Neural progenitor cell (in vitro differentiated cells): ENCODE measurements at regions not wholly inside any gene's neighbourhood (a gene's known extent, or its start where the extent isn't known, plus 50 kb on each side); places are given as distances from the start of the nearest gene placed in this dataset.
A peak's percentile ranks its signal among the peaks of the same experiment; 100 is the strongest.

Experiments
- DNase-seq: peaks from one replicate; pipeline ENCODE4 v3.0.0-alpha.2; 2016; ENCODE audit warnings: low spot score
- H2AFZ ChIP-seq: fragments of 200-600 bp; sonication (generic); replicated peaks from 2 replicates; pipeline ENCODE4 v1.6.1; 2016; ENCODE audit warnings: antibody characterized with exemption
- H3F3A ChIP-seq: fragments of 200-600 bp; sonication (generic); 2 replicates; pipeline ENCODE4 v1.6.1; 2016; ENCODE audit warnings: antibody characterized with exemption, low read depth
- H3K27ac ChIP-seq: fragments of 200-600 bp; sonication (generic); 2 replicates; pipeline ENCODE4 v1.5.1; 2016; ENCODE audit warnings: mild to moderate bottlenecking
- H3K27me3 ChIP-seq: fragments of 200-600 bp; sonication (generic); 2 replicates; pipeline ENCODE4 v1.6.1; 2016; ENCODE audit warnings: mild to moderate bottlenecking, moderate library complexity
- H3K36me3 ChIP-seq: fragments of 200-600 bp; sonication (generic); 2 replicates; pipeline ENCODE4 v1.5.1; 2016
- H3K4me1 ChIP-seq: fragments of 200-600 bp; sonication (generic); 2 replicates; pipeline ENCODE4 v1.6.1; 2016; ENCODE audit warnings: mixed run types
- H3K4me2 ChIP-seq: fragments of 200-600 bp; sonication (generic); 2 replicates; pipeline ENCODE4 v1.6.1; 2016
- H3K4me3 ChIP-seq: fragments of 200-600 bp; sonication (generic); 2 replicates; pipeline ENCODE4 v1.5.1; 2016
- H3K79me2 ChIP-seq: fragments of 200-600 bp; sonication (generic); 2 replicates; pipeline ENCODE4 v1.6.1; 2016; ENCODE audit warnings: low read depth
- H3K9ac ChIP-seq: fragments of 200-600 bp; sonication (generic); 2 replicates; pipeline ENCODE4 v1.6.1; 2016
- H3K9me3 ChIP-seq: fragments of 200-600 bp; sonication (generic); 2 replicates; pipeline ENCODE4 v1.5.1; 2016; ENCODE audit warnings: low read depth
- H4K20me1 ChIP-seq: fragments of 200-600 bp; sonication (generic); 2 replicates; pipeline ENCODE4 v1.6.1; 2016; ENCODE audit warnings: low read depth
- H3K27ac Mint-ChIP-seq: 3 replicates; pipeline ENCODE4 v1.8.0; 2021; ENCODE audit warnings: mixed read lengths
- H3K27me3 Mint-ChIP-seq: 2 replicates; pipeline ENCODE4 v1.8.0; 2022; ENCODE audit warnings: low read depth, mild to moderate bottlenecking, inconsistent platforms, moderate library complexity, mixed read lengths; ENCODE audit not compliant: insufficient read depth
- H3K36me3 Mint-ChIP-seq: 3 replicates; pipeline ENCODE4 v1.8.0; 2021; ENCODE audit warnings: mixed read lengths
- H3K4me1 Mint-ChIP-seq: 3 replicates; pipeline ENCODE4 v1.8.0; 2021; ENCODE audit warnings: mixed read lengths
- H3K4me3 Mint-ChIP-seq: 3 replicates; pipeline ENCODE4 v1.8.0; 2021; ENCODE audit warnings: mild to moderate bottlenecking, moderate library complexity, mixed read lengths
- H3K9me3 Mint-ChIP-seq: 3 replicates; pipeline ENCODE4 v1.8.0; 2020; ENCODE audit warnings: mixed read lengths
- EZH2 ChIP-seq: fragments of 200-600 bp; sonication (generic); IDR thresholded peaks from 2 replicates; pipeline ENCODE4 v1.6.1; 2017; ENCODE audit warnings: antibody characterized with exemption, mild to moderate bottlenecking, moderate library complexity
- EZH2phosphoT487 ChIP-seq: fragments of 200-600 bp; sonication (generic); IDR thresholded peaks from 2 replicates; pipeline ENCODE4 v1.6.1; 2017; ENCODE audit warnings: antibody characterized with exemption
- TF ChIP-seq, protein P1 (sequence below): fragments of 200-600 bp; sonication (generic); IDR thresholded peaks from 2 replicates; pipeline ENCODE4 v1.5.1; 2017; ENCODE audit warnings: antibody characterized with exemption, mild to moderate bottlenecking

DNA sequence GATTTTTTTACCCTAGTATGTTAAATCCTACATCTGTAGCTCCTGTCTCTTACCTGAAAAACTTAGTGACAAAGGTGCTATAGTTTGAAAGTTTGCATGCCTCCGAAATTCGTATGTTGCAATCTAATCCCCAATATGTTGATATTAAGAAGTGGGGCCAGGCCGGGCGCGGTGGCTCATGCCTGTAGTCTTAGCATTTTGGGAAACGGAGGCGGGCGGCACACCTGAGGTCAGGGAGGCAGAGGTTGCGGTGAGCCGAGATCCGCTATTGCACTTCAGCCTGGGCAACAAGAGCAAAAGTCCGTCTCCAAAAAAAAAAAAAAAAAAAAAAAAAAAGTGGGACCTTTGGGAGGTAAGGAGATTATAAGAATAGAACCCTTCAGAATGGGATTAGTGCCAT, 471.3 kb upstream of the TECRL start:
- H3K4me1 Mint-ChIP-seq = peaks cover 8% of the 10 kb centered on the region
- H3K9me3 Mint-ChIP-seq = no peaks in the 10 kb centered on the region
- no peak overlapping the region for H3K4me3 Mint-ChIP-seq
- H3F3A ChIP-seq = no peaks in the 10 kb centered on the region
- no peak overlapping the region for H3K27ac ChIP-seq
- H2AFZ ChIP-seq = no peak overlapping the region
- no peaks in the 10 kb centered on the region for H3K79me2 ChIP-seq
- H3K9me3 ChIP-seq = no peaks in the 10 kb centered on the region
- H3K36me3 ChIP-seq = no peaks in the 10 kb centered on the region
- TF ChIP-seq EZH2phosphoT487 (no peak), EZH2 (no peak)
- TF ChIP-seq, protein P1, sequence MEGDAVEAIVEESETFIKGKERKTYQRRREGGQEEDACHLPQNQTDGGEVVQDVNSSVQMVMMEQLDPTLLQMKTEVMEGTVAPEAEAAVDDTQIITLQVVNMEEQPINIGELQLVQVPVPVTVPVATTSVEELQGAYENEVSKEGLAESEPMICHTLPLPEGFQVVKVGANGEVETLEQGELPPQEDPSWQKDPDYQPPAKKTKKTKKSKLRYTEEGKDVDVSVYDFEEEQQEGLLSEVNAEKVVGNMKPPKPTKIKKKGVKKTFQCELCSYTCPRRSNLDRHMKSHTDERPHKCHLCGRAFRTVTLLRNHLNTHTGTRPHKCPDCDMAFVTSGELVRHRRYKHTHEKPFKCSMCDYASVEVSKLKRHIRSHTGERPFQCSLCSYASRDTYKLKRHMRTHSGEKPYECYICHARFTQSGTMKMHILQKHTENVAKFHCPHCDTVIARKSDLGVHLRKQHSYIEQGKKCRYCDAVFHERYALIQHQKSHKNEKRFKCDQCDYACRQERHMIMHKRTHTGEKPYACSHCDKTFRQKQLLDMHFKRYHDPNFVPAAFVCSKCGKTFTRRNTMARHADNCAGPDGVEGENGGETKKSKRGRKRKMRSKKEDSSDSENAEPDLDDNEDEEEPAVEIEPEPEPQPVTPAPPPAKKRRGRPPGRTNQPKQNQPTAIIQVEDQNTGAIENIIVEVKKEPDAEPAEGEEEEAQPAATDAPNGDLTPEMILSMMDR = no peak
- no peak overlapping the region for H3K27ac Mint-ChIP-seq
- no peak overlapping the region for H3K9ac ChIP-seq
- H3K36me3 Mint-ChIP-seq = no peaks in the 10 kb centered on the region
- peaks cover 3% of the 10 kb centered on the region for H3K27me3 Mint-ChIP-seq
- no peak for DNase-seq
- H3K4me3 ChIP-seq = no peak overlapping the region
- no peaks in the 10 kb centered on the region for H3K27me3 ChIP-seq
- H3K4me1 ChIP-seq = peaks cover 8% of the 10 kb centered on the region
- no peaks in the 10 kb centered on the region for H4K20me1 ChIP-seq
- no peak overlapping the region for H3K4me2 ChIP-seq

DNA sequence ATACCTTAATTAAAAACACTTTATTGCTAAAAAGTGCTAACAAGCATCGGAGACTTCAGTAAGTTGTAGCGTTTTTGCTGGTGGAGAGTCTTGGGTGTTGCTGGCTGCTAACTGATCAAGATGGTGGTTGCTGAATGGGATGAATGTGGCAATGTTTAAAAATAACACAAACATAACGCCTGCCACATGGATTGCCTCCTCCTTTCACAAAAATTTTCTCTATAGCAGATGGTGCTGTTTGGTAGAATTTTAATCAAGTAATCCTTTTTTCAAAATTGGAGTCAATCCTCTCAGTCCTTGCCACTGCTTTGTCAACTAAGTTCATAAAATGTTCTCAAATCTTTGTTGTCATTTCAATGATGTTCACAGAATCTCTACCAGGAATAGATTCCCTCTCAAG, 466.8 kb upstream of the TECRL start:
- Histone ChIP-seq H3K9me3 (no peaks in the 10 kb centered on the region), H2AFZ (peak overlapping the region; percentile 20), H3K36me3 (no peaks in the 10 kb centered on the region), H3F3A (no peaks in the 10 kb centered on the region), H3K9ac (no peak overlapping the region), H3K27me3 (no peaks in the 10 kb centered on the region), H4K20me1 (no peaks in the 10 kb centered on the region), H3K27ac (no peak overlapping the region), H3K4me1 (no peaks in the 10 kb centered on the region), H3K4me3 (no peak overlapping the region), H3K79me2 (no peaks in the 10 kb centered on the region), H3K4me2 (no peak overlapping the region)
- Mint-ChIP-seq H3K36me3 (no peaks in the 10 kb centered on the region), H3K27me3 (no peaks in the 10 kb centered on the region), H3K9me3 (no peaks in the 10 kb centered on the region), H3K4me1 (no peaks in the 10 kb centered on the region), H3K4me3 (no peak overlapping the region), H3K27ac (no peak overlapping the region)
- DNase-seq = no peak
- TF ChIP-seq, protein P1 = no peak
- TF ChIP-seq EZH2phosphoT487 (no peak), EZH2 (no peak)

DNA sequence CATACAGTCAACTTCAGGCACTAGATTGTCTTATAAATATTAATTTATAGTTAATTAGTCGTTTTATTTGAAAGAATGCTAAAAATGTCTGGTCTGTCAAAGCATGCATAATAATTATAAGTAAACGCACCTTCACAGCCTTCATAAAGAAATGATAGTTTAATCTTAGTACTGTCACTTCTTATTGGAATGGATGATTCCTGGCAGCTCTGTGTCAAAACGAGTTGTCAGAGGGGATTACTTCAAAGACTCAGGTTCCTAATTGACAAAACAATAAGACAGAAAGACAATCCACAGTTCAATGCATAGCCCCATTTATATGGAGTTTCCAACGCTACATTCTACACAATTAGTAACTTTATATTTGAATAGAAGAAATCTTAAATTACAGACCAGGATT, 461.3 kb upstream of the TECRL start:
- H3K9ac ChIP-seq = no peak overlapping the region
- H3K9me3 Mint-ChIP-seq = no peaks in the 10 kb centered on the region
- H4K20me1 ChIP-seq = no peaks in the 10 kb centered on the region
- DNase-seq = no peak
- H2AFZ ChIP-seq = no peak overlapping the region
- no peaks in the 10 kb centered on the region for H3K79me2 ChIP-seq
- H3F3A ChIP-seq = peaks cover 14% of the 10 kb centered on the region
- no peaks in the 10 kb centered on the region for H3K27me3 ChIP-seq
- no peak overlapping the region for H3K4me2 ChIP-seq
- H3K4me1 ChIP-seq = no peaks in the 10 kb centered on the region
- no peak overlapping the region for H3K4me3 ChIP-seq
- no peak overlapping the region for H3K4me3 Mint-ChIP-seq
- no peaks in the 10 kb centered on the region for H3K36me3 Mint-ChIP-seq
- no peaks in the 10 kb centered on the region for H3K27me3 Mint-ChIP-seq
- no peaks in the 10 kb centered on the region for H3K4me1 Mint-ChIP-seq
- no peak overlapping the region for H3K27ac Mint-ChIP-seq
- no peaks in the 10 kb centered on the region for H3K36me3 ChIP-seq
- no peaks in the 10 kb centered on the region for H3K9me3 ChIP-seq
- no peak overlapping the region for H3K27ac ChIP-seq
- TF ChIP-seq EZH2phosphoT487 = no peak
- no peak for TF ChIP-seq EZH2
- TF ChIP-seq, protein P1 = no peak
